GM03348 (cell line): ENCODE measurements at regions not wholly inside any gene's neighbourhood (a gene's known extent, or its start where the extent isn't known, plus 50 kb on each side); places are given as distances from the start of the nearest gene placed in this dataset.
"Not testable (repeated sequence)": the region's sequence is repeated elsewhere in the genome, so short reads cannot be mapped to it uniquely, and the experiment has no call there.

Experiments
- DNase-seq: peaks from one replicate; pipeline ENCODE4 v3.0.0; 2012; ENCODE audit warnings: low spot score

DNA sequence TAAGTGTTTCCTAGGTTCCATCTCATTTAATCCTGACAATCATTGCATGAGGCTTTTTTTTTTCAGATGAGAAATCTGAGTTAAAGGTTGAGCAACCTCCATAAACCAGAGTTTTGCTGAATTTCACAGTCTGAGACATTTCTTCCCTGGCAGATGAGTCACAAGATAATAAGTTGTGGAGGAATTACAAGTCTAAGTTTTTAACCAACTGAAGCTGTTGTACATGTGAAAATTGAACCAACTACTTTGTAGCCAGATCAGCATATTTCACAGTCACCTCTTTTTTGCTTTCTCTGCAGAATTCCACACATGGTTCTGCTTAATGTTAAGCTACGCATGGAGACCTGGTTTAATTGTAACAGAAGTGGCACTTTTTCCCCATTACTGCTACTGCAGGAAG, 765.6 kb downstream of the CDH11 start:
- peak; percentile 72 for DNase-seq

DNA sequence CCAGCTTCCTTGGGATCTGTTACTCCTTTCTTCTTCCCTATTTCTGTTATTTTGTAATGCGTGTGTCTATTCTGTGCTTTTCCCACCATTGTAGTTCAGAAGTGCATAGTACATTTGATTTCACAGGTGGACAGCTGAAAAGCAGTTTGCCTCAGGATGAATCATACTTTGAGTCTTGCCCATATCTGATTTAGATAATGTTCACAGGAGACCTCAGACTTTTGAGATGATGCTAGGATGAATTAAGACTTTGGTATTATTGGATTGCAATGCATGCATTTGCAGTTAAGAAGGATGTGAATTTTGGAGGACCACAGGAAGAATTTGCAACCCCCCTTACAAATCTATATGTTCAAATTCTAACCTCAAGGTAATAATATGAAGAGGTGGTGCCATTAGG, 769.6 kb downstream of the CDH11 start:
- no peak for DNase-seq

DNA sequence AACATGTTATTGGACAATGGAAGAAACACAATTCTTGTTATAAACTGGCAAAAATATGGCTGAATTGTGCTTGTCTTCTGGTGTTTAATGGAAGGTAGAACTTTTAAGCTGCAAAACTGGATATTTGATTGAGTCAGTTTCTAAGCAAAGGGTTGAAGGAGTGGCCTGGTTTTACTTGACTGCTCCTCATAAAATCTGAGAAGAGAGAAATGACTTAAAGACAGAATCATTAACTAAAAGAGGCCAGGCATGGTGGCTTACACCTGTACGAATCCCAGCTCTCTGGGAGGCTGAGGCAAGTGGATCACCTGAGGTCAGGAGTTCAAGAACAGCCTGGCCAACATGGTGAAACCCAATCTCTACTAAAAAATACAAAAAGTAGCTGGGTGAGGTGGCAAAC, 770.7 kb downstream of the CDH11 start:
- no peak for DNase-seq

DNA sequence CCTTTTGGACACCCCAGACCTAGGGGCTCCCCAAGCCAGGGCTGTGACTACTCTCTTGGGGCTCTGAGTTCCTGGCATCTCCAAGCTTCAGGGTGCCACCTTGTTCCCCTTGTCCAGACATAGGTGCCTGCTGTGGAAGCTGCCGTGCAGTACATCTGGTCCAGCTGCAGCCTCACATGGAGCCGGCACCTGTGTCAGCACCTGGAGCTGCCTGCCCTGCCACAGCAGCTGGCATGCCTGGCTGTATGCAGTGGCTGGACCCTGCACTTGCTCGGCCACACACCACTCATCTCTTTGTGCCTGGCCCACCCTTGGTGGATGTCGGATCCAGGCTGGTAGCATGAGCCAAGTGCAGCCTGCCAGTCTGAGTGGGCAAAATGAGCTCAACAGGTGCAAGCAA, 775.8 kb downstream of the CDH11 start:
- DNase-seq: no peak

DNA sequence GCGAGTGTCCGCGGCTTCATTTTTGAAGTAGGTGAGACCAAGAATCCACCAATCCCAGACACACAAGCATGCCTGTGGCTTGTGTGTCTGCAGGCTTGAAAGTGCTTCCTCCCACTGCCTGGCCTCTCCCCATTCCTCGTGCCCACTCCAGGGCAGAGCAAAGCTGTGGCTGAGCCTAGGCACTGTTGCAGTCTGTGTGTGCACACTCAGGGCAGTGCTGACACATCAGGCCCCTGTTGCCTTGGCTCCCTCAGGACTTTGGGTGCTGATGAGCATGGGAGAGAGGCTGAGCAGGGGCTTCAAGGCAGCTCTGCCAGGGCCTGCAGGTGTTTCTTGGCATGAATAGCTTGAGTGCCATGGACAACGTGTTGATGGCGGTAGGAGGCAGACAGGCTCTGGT, 776.7 kb downstream of the CDH11 start:
- no peak for DNase-seq

DNA sequence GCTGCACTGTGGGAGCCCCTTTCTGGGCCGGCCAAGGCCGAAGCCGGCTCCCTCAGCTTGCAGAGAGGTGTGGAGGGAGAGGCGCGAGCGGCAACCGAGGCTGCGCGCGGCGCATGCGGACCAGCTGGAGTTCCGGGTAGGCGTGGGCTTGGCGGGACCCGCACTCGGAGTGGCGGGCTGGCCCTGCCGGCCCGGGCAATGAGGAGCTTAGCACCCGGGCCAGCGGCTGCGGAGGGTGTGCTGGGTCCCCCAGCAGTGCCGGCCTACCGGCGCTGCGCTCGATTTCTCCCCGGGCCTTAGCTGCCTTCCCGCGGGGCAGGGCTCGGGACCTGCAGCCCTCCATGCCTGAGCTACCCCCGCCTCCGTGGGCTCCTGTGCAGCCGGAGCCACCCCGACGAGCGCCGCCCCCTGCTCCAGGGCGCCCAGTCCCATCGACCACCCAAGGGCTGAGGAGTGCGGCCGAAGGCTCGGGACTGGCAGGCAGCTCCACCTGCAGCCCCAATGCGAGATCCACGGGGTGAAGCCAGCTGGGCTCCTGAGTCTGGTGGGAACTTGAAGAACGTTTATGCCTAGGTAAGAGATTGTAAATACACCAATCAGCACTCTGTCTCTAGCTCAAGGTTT, 777.9 kb downstream of the CDH11 start:
- not testable (repeated sequence) for DNase-seq

DNA sequence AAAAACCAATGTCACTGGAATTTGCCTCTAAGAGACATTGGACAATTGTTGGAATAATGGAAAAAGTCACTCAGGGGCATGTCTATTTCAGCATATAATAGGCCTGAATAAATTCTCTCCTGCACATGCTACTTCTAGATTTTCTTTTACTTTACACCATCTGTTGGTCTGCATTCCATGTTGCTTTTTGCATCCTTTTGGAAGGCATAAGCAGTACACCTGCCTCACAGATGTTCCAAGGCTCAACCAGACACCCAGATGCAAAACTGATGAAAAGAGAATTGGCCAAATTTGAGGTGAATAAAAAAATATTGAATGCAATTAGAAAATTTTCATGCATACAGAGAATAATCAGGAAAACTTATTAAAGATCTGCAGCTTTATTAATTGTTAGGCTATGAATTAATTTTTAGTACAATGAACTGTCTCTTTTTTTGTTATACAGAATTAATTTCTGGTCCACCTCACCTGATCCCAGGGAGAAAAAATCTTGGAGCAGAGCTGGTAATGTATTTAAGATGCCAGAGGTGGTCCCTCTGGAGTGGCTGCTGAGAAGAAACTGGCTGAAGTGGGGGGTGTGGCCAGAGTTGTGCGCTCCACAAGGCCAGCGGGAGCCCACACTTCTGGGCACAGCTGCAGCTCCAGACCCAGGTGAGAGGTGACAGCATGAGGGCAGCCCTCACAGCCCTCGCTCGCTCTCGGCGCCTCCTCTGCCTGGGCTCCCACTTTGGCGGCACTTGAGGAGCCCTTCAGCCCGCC, 778.6 kb downstream of the CDH11 start:
- no peak for DNase-seq

DNA sequence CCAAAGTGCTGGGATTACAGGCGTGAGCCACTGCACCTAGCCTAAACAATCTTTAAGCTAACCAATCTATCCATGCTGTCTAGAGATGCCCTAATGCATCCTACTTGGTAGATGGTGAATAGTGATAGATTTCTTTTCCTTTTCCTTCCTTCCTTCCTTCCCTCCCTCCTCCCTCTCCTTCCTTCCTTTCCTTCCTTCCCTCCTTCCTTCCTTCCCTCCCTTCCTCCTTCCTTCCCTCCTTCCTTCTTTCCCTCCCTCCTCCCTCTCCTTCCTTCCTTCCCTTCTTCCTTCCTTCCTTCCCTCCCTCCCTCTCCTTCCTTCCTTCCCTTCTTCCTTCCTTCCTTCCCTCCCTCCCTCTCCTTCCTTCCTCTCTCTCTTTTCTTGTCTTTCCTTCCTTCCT, 780.5 kb downstream of the CDH11 start:
- not testable (repeated sequence) for DNase-seq

DNA sequence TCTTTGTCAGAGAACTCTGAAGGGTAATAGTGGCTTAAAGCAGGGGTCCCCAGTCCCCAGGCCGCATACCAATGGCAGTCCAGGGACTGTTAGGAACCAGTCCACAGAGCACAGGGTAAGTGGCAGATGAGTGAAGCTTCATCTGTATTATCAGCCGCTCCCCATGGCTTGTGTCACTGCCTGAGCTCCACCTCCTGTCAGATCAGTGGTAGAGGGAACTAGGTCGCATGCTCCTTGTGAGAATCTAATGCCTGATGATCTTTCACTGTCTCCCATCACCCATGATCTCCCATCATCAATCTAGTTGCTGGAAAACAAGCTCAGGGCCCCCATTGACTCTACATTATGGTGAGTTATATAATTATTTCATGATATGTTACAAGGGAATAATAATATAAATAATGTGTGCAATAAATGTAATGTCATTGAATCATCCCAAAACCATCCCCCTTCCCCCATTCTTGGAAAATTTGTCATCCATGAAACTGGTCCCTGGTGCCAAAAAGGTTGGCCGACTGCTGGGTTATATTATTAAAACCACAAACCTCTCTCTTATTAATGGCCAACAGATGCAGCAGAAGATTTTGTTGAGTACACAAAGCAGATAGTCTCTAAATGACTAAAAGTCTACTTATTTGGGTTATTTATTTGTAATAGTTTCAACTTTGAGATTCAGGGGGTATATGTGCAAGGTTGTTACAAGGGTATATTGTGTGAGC, 782.7 kb downstream of the CDH11 start:
- DNase-seq: peak; percentile 65

DNA sequence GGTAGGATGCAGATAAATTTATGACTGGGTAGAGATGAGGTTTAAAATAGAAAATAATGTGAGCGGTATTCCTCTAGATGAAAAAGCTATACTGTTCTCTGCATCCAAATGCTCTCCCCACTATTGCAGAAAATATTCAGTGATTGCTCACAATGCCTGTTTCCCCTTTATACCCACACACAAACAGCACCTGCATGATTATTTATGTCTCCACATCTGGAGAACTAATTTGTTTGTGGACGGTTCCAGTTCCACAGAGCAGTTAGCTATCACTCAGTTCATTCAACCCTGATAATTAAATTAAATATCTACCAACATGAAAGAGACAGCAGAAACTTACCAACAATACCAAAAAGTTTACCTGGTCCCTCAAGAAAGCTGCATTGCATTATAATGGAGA, 800.0 kb downstream of the CDH11 start:
- DNase-seq: no peak

DNA sequence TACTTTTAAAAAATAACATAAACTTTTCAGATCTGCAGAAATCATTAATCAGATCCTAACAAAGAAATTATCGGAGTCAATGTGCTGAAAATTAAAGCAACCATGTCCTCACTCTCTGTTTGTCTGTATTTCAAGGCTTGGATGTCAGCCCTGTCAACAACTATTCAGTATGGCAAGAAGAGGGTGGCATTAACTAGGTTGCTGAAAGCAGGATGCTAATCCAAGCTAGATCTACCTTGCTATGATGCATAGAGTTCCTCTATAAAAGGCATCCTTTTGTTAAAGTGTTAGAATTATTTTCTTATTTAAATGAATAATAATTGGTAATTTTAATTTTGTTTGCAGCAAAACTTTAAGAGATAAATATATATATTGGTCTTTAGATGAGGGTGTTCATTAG, 800.8 kb downstream of the CDH11 start:
- no peak for DNase-seq

DNA sequence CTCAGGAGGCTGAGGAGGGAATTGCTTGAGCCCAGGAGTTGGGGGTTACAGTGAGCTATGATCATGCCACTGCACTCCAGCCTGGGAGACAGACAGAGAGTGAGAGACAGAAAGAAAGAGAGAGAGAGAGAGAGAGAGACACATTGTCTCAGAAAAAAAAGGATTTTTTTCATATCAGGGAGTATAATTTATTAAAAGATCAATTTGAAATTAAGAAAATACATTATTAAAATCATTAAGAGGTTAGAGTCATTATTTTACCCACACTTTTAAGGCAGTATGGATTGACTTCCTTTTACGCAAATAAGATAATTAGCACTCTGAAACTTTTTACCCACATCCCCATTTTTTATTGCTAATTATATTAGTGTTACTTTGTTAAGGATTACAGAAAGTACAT, 804.3 kb downstream of the CDH11 start:
- DNase-seq: no peak

DNA sequence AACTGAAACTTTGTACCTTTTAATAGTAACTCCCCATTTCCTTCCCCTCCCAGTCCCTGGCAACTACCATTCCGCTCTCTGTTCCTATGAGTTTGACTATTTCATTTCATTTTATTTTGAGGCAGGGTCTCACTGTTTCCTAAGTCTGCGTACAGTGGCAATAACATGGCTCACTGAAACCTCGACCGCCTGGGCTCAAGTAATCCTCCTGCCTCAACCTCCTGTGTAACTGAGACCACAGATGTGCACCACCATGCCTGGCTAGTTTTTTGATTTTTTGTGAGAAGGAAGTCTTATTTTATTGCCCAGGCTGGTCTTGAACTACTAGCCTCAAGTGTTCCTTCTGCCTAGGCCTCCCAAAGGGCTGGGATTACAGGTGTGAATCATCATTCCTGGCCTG, 808.1 kb downstream of the CDH11 start:
- no peak for DNase-seq

DNA sequence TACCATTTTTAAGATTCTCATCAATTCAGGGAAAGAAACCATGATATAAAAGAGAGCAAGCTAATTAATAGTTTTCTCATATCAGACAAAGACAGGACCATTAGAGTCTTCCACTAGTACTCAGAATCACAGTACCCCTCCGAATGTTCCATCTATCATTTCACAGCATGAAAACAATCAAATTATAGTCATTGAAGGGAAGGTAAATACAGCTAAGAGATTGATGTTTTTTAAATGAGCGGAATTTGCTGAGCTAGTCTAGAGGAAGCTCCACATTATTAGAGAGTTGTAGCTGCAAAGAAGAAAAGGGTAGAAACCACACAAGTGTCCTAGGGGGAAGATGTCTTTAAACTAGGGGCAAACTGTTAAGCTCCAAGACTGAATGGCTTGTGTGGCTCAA, 808.9 kb downstream of the CDH11 start:
- no peak for DNase-seq

DNA sequence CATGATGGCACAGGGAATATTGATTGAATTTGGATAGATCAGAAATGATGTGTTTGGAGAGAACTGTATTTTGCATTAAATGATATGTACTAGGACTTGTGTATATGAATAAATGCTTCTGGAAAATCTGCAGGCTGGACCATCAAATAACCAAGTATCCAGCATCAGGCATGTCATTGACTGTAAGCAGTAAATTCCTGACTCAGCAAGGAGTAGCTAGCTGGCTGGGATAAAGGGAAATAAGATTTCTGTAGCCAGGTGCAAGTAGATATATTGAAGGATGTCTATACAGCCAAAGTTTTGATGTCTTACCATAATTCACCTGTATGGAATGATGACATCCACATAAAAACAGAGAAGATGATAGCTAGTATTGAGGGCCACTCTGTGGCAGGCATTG, 809.6 kb downstream of the CDH11 start:
- no peak for DNase-seq

DNA sequence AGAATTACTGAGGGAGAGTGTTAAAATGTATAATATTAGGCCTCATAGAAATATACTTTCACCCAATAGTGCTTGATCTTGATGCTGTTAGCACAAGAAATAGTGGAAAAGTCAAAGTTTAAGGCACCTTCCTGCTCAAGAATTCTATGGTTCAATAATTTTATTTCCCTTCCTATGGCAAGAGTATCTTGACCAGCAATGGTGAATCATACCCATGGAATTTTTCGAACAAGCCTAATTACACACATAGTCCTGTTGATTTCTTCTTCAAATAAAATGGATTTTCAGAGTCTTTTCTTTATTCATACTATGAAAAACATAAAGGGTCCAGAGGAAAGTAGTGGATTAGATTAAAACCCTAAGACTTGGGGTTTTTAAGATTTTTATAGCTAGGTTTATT, 810.6 kb downstream of the CDH11 start:
- peak; percentile 13 for DNase-seq

DNA sequence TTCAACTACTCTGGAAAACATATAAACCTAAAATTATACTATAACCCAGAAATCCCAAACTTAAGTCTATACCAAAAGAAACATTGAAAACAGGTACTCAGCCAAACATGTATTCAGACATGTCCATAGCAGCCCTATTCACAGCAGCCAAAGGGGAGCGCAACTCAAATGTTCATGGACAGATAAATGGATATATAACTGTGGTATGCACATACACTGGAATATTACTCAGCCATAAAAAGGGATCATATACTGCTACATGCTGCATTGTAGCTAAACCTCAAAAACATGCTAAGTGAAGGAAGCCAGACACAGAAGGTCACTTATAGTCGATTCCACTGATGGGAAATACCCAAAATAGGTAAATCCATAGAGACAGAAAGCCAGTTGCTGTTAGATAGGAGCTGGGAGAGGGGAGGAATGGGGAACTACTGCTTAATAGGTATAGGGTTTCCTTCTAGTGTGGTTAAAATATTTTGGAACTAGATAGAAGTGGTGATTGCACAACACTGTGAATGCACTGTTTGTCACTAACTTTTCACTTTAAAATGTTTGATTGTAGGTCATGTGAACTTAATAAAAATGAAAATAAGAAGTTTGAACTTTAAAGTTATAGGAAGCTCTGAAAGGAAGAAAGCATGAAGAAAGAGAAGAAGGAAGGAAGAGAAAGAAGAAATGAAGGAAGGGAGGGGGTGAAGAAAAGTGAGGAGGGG, 812.3 kb downstream of the CDH11 start:
- no peak for DNase-seq

DNA sequence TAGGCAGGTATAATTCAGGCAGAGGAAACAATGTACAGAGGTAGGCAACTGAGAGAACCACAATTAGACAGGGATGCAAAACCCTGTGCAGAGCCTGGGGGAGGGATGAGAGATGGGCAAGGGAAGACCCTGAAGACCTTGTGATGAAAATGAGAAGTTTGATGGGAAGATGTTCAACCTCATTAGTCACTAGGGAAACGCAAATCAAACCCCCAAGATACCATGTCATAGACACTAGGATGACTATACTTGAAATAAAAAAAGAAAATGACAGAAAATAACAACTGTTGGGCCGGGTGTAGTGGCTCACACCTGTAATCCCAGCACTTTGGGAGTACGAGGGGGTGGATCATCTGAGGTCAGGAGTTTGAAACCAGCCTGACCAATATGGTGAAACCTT, 813.1 kb downstream of the CDH11 start:
- no peak for DNase-seq

DNA sequence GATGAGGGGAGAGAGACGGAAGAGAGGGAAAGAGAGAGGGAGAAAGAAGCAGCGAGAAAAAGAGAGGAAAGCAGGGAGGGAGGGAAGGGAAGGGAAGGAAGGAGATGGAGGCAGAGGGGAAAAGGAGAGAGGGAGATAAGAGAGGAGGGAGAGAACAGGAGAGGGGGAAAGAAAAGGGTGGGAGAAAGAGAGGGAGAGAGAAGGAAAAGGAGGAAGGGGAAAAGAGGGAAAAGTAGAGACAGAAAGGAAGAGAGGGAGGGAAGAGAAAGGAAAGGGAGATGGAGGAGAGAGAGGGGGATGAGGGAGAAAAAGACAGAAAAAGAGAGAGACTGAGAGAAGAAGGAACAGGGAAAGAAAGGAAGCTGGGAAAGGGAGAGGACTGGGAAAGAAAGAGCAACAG, 814.4 kb downstream of the CDH11 start:
- no peak for DNase-seq

DNA sequence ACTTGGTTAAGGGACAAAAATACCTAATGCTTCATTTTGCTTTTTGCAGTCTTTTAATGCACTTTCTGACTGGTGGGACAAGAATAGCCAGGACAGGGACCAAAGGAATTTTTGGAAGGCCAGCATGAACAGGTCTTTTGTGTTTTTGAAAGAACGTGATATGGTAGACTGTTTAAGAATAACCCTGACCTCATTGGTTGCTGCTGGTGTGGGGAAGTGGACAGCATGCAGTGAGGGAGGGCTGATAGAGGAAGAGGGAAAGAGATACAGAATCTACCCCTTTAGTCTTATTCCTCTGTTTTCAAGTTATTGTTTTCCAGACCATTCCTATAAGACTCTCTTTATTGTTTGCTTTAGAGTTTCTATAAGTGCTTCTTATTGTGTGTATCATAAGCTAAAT, 816.2 kb downstream of the CDH11 start:
- no peak for DNase-seq

DNA sequence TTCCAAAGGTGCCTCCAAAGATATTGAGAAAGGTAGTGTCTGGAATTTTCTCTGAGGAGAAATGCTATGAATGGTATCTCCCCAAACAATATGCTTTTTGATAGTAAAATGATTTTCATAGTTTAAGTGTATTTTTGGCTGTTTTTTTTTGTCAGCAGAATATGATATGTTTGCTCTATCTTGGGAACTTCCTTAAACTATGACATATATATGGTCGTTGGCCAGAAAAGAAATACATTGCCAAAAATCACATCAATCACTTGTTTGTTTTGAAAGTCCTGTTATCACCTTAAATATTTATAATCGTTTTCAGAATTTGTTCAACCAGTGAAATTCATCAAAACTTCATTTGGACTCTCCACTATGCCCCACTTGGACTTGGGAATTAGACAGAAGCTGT, 816.9 kb downstream of the CDH11 start:
- DNase-seq: no peak

DNA sequence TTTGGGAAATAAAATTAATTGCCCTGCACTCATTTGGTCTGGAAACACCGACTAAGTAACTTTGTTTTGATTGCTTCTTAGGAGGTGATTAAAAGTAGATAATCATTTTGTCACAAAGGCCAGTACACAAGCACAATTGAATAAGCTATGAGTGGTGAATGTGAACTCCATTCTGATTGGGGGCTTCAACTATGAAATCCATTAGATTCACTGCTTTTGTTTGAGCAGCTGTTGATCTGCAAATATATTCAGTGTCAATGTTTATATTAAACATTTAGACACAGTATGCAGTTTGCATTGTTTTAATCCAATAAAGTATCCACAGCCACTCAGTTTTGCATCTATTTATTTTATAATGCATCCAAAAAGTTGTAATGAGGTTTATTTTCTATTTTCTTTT, 817.5 kb downstream of the CDH11 start:
- DNase-seq: no peak
